ENCODE measurements at regions not wholly inside any gene's neighbourhood (a gene's known extent, or its start where the extent isn't known, plus 50 kb on each side); places are given as distances from the start of the nearest gene placed in this dataset.

DNA sequence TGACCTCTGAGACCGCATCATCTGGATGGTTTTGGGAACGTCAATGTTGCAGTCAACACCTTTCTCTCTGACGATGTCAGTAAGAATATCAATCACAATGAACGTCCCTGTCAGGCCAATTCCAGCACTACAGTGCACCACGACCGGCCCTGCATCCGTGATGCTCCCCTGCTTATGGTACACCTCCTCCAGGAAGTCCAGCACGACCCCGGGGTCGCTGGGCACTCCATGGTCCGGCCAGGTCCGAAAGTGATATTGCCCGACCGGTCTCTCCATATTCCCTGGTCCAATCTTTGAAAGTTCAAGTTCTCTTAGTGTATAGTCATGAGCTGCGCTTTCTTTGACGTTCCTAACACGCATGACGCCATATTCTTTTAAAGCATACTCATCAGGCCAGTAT is 203.6 kb upstream of the PRDM9 start:
- H3K4me3 ChIP-seq (ENCODE audit: low read depth, low read length) = no peak overlapping the region
- no peak for TF ChIP-seq CTCF (IDR thresholded peaks at IDR 0.05; ENCODE audit: insufficient read depth, low read depth, low read length, missing control alignments)
- DNase-seq (ENCODE audit: low read depth) = no peak

DNA sequence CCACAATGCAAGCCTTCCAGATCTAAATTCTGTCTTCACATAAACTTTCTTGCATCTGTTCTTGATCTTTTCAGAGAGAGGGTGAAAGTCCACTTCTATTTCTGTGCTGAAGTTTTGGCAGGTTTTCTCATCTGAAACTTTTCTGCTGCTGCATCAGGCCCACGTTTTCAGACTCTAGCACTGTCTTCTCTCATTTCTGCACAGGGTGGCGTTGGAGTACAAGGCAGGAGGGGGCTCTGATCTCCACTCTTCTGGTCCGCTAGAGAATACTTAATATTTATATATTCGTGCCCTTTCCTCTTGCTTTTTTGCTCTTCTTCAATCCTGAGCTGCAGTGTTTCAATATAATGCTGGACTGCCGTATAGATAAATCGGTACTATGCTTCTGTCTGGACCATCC is 204.0 kb upstream of the PRDM9 start:
- no peak for TF ChIP-seq CTCF (IDR thresholded peaks at IDR 0.05; ENCODE audit: insufficient read depth, low read depth, low read length, missing control alignments)
- no peak for DNase-seq (ENCODE audit: low read depth)

GRCh38 chr5:23302438-23302837 is 205.0 kb upstream of the PRDM9 start:
- H3K4me3 ChIP-seq (ENCODE audit: low read depth, low read length) = no peak overlapping the region
- no peak for DNase-seq (ENCODE audit: low read depth)
- no peak for TF ChIP-seq CTCF (IDR thresholded peaks at IDR 0.05; ENCODE audit: insufficient read depth, low read depth, low read length, missing control alignments)

More for the DNA sequence above, 204.0 kb upstream of the PRDM9 start:
- H3K4me3 ChIP-seq (ENCODE audit: low read depth, low read length) = no peak overlapping the region

- no peak for TF ChIP-seq CTCF (IDR thresholded peaks at IDR 0.05; ENCODE audit: insufficient read depth, low read depth, low read length, missing control alignments)
- H3K4me3 ChIP-seq (ENCODE audit: low read depth, low read length) = no peak overlapping the region
- DNase-seq (ENCODE audit: low read depth) = no peak
Observed at GRCh38 chr5:23289162-23289561, 218.2 kb upstream of the PRDM9 start.

GRCh38 chr5:23284656-23285055 is 222.8 kb upstream of the PRDM9 start:
- no peak overlapping the region for H3K4me3 ChIP-seq (ENCODE audit: low read depth, low read length)
- DNase-seq (ENCODE audit: low read depth) = no peak
- TF ChIP-seq CTCF (IDR thresholded peaks at IDR 0.05; ENCODE audit: insufficient read depth, low read depth, low read length, missing control alignments) = no peak

- no peak overlapping the region for H3K4me3 ChIP-seq (ENCODE audit: low read depth, low read length)
- no peak for DNase-seq (ENCODE audit: low read depth)
- TF ChIP-seq CTCF (IDR thresholded peaks at IDR 0.05; ENCODE audit: insufficient read depth, low read depth, low read length, missing control alignments) = no peak
Observed at GRCh38 chr5:23274171-23274570, 233.2 kb upstream of the PRDM9 start.

DNA sequence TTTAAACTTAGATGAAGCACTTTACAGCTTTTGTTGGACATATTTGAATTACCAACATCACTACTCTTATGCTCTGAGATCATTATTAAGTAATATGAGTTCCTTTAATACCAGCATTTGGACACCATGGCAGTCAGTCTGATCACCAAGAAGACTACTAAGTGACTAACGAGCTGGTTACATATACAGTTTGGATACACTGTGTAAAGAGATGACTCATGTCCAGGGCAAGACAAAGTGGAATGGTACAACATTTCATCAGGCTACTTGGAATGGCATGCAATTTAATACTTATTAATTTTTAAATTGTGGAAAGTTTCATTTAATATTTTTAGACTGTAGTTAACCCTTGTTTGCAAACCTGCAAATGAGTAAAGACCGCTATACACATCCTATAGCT is 237.4 kb upstream of the PRDM9 start:
- no peak overlapping the region for H3K4me3 ChIP-seq (ENCODE audit: low read depth, low read length)
- no peak for DNase-seq (ENCODE audit: low read depth)
- TF ChIP-seq CTCF (IDR thresholded peaks at IDR 0.05; ENCODE audit: insufficient read depth, low read depth, low read length, missing control alignments) = no peak

Data from GM12865 (cell line).